ENCODE measurements at regions not wholly inside any gene's neighbourhood (a gene's known extent, or its start where the extent isn't known, plus 50 kb on each side); places are given as distances from the start of the nearest gene placed in this dataset.

DNA sequence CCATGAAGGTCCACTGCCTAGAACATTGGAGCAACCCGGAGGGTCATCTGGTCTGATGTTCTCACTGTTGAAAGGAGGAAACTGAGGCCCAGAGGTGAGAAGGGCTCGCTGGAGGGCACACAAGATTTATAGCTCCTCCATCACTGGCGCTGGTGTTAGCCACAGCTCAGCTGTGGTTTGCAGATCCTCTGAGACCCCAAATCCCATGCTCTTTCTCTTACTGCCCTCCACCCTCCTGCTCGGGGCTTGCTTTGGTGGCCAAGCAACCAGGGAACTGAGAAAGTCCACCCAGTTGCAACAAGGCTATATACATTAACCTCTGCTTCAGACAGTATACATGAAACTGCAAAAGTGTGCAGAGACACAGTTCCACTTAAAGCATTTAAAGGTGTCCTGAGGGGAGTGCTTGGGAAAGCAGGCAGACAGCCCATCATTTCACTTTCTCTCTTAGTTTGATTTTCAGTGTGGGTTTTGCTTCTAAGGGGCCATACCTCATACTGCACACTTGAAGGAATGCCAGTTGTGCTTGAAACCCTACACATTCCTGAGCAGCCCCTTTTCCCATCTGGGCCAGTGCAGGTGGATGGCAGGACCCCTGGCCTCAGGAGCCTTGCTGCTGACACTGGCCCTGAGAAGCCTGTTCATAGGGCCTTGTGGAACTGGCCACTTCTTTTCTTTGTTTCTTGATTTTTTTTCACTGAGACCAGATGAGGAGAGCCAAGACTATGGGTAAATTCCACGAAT lies 347.6 kb downstream of the CDC5L start:
- CTCF ChIA-PET = no interaction called here
- TF ChIP-seq, protein P1, sequence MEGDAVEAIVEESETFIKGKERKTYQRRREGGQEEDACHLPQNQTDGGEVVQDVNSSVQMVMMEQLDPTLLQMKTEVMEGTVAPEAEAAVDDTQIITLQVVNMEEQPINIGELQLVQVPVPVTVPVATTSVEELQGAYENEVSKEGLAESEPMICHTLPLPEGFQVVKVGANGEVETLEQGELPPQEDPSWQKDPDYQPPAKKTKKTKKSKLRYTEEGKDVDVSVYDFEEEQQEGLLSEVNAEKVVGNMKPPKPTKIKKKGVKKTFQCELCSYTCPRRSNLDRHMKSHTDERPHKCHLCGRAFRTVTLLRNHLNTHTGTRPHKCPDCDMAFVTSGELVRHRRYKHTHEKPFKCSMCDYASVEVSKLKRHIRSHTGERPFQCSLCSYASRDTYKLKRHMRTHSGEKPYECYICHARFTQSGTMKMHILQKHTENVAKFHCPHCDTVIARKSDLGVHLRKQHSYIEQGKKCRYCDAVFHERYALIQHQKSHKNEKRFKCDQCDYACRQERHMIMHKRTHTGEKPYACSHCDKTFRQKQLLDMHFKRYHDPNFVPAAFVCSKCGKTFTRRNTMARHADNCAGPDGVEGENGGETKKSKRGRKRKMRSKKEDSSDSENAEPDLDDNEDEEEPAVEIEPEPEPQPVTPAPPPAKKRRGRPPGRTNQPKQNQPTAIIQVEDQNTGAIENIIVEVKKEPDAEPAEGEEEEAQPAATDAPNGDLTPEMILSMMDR (IDR thresholded peaks at IDR 0.05) = no peak
- H3K27me3 Mint-ChIP-seq = peaks cover 1% of the 10 kb centered on the region
- peaks cover 1% of the 10 kb centered on the region for H3K4me1 Mint-ChIP-seq
- ATAC-seq (ENCODE audit: low read depth) (no peak), DNase-seq (no peak)
- POLR2A ChIA-PET = no interaction called here
- intact Hi-C loops (cut with micrococcal nuclease) = no loop called here
- no peaks in the 10 kb centered on the region for H3K36me3 Mint-ChIP-seq (ENCODE audit: low read depth)
- no peak overlapping the region for H3K27ac Mint-ChIP-seq
- H3K9me3 Mint-ChIP-seq = no peaks in the 10 kb centered on the region
- no peak overlapping the region for H3K4me3 Mint-ChIP-seq

DNA sequence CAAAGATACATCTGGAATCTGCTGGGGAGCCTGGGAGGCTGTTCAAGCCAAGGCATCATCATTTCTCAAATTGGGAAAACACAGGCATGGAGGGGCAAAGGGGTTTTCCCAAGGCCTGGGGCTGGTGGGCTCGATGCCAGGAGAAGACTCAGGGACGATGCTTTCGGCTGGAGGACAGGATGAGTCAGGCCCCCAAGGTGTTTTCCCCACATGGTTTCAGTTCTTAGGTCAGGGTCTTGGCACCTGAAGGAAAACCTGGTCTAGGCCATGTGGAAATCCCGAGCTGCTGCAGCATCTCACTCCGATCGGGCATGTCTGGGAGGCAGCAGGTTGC lies 348.1 kb downstream of the CDC5L start:
- intact Hi-C loops (cut with micrococcal nuclease) = no loop called here
- Mint-ChIP-seq H3K36me3 (ENCODE audit: low read depth) (no peaks in the 10 kb centered on the region), H3K4me1 (peaks cover 1% of the 10 kb centered on the region), H3K4me3 (no peak overlapping the region), H3K27me3 (peaks cover 1% of the 10 kb centered on the region), H3K9me3 (no peaks in the 10 kb centered on the region), H3K27ac (no peak overlapping the region)
- TF ChIP-seq, protein P1 (IDR thresholded peaks at IDR 0.05) = no peak
- POLR2A ChIA-PET = no interaction called here
- CTCF ChIA-PET = no interaction called here
- ATAC-seq (ENCODE audit: low read depth) (no peak), DNase-seq (no peak)

DNA sequence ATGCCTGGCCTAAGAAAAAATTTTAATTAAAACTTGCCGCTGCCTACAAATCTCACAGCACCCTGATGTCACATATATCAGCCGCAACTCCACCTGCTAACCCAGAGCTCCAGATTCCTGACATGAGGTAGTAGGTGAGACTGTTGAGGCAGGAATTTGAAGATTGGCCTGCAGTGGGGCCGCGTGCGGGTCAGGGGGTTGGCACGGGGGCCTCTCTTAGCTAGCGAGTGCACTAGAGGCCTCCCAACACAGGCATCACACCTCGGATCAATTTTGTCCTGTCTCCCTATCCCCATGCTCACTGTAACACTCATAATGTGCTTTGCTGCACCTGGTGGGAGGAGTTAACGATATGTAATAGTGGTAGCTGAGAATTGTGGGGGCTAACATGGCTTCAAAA lies 349.8 kb downstream of the CDC5L start:
- Mint-ChIP-seq H3K9me3 (no peaks in the 10 kb centered on the region), H3K27me3 (no peaks in the 10 kb centered on the region), H3K4me3 (no peak overlapping the region), H3K4me1 (peaks cover 1% of the 10 kb centered on the region), H3K36me3 (ENCODE audit: low read depth) (no peaks in the 10 kb centered on the region), H3K27ac (no peak overlapping the region)
- intact Hi-C loops (cut with micrococcal nuclease) = no loop called here
- ChIA-PET CTCF (no interaction called here), POLR2A (no interaction called here)
- no peak for ATAC-seq (ENCODE audit: low read depth)
- TF ChIP-seq, protein P1 (IDR thresholded peaks at IDR 0.05) = no peak
- DNase-seq = no peak

DNA sequence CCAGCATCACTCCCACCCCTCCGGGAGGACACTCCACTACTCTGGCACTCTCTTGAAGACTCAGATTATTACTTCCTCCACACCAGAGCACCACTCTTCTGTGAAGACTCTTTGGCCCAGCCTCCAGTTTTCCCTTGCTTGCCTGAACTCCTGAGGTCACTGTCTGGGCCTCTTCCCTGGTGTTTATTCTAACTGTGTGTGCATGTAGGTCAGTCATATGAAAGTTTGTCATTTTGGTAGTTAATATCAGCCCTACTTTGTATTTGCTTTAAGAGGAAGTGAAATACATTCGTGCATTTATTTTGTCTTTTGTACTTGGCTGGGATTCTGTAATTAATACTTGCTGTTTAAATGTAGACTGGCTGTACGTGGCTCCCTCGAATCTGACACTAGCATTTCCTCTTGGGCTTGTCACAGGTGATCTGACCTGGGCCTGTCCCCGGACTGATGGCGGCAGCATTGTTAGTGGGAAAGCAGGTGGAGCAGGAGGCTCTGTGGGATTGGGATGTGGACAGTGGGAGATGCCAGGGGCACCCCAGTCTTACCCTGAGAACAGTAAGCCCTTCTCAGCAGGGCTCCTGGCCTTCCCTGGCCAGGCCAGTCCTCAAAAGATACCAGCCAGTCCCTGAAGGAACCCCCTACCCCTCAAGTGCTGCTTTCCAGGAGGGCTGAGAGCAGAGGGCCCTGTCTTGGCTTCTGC lies 350.5 kb downstream of the CDC5L start:
- Mint-ChIP-seq H3K27ac (no peak overlapping the region), H3K27me3 (no peaks in the 10 kb centered on the region), H3K4me3 (no peak overlapping the region), H3K4me1 (peaks cover 1% of the 10 kb centered on the region), H3K36me3 (ENCODE audit: low read depth) (no peaks in the 10 kb centered on the region), H3K9me3 (no peaks in the 10 kb centered on the region)
- ChIA-PET CTCF (no interaction called here), POLR2A (no interaction called here)
- no peak for DNase-seq
- intact Hi-C loops (cut with micrococcal nuclease) = no loop called here
- TF ChIP-seq, protein P1 (IDR thresholded peaks at IDR 0.05) = no peak
- ATAC-seq (ENCODE audit: low read depth) = no peak

DNA sequence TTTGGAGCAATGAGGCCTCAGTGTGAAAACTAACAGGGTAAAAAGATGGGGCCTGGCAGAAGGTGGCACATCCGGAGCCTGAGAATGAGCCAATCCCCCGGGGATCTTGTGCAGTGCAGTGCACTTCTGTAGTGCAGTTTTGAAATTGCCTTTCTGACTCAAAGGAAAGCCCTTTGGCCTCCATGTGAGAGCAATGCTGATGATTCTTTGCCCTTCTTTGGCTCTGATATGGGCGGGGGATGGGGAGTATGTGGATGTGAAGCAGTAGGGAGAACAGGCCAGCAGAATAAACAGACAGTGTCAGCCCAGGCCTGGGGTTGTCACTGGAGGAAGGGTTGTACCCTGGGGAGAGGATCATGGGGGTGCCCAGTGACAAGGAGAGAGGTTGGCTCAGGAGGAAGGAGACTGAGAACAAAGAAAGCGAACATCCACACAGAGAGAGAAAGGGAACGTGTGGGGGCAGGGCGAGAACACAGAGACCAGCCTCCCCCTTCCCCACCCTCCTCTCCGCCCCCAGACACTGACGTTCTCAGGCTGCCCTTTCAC lies 351.2 kb downstream of the CDC5L start:
- POLR2A ChIA-PET = no interaction called here
- intact Hi-C loops (cut with micrococcal nuclease) = no loop called here
- TF ChIP-seq, protein P1 (IDR thresholded peaks at IDR 0.05) = no peak
- H3K4me3 Mint-ChIP-seq = no peak overlapping the region
- no peak overlapping the region for H3K27ac Mint-ChIP-seq
- ATAC-seq (ENCODE audit: low read depth) (no peak), DNase-seq (no peak)
- no peaks in the 10 kb centered on the region for H3K9me3 Mint-ChIP-seq
- no peaks in the 10 kb centered on the region for H3K27me3 Mint-ChIP-seq
- CTCF ChIA-PET = no interaction called here
- no peaks in the 10 kb centered on the region for H3K36me3 Mint-ChIP-seq (ENCODE audit: low read depth)
- H3K4me1 Mint-ChIP-seq = peaks cover 1% of the 10 kb centered on the region
